GM08714 (cell line): ENCODE measurements at regions not wholly inside any gene's neighbourhood (a gene's known extent, or its start where the extent isn't known, plus 50 kb on each side); places are given as distances from the start of the nearest gene placed in this dataset.

Source experiments
- H3K4me3 ChIP-seq: fragments of 200-500 bp; sonication (Bioruptor generic); 2 replicates; pipeline ENCODE4 v1.5.1; 2014; ENCODE audit warnings: mild to moderate bottlenecking, low read length, inconsistent platforms
- ZNF274 ChIP-seq: IDR thresholded peaks from 2 replicates; pipeline ENCODE4 v1.6.1; 2012; ENCODE audit warnings: mild to moderate bottlenecking, low read depth, low read length

GRCh38 chr22:27128461-27129085 lies 471.2 kb downstream of the MIAT start:
- no peak for TF ChIP-seq ZNF274
- no peak overlapping the region for H3K4me3 ChIP-seq

GRCh38 chr22:27129266-27129665 lies 471.9 kb downstream of the MIAT start:
- no peak for TF ChIP-seq ZNF274
- H3K4me3 ChIP-seq: no peak overlapping the region

- TF ChIP-seq ZNF274: no peak
- no peak overlapping the region for H3K4me3 ChIP-seq
These were observed 473.5 kb downstream of the MIAT start for GRCh38 chr22:27130906-27131305.

- no peak overlapping the region for H3K4me3 ChIP-seq
- no peak for TF ChIP-seq ZNF274
These were observed 474.0 kb downstream of the MIAT start for GRCh38 chr22:27131346-27131745.

GRCh38 chr22:27132400-27132799 lies 475.0 kb downstream of the MIAT start:
- no peak for TF ChIP-seq ZNF274
- no peak overlapping the region for H3K4me3 ChIP-seq

- no peak for TF ChIP-seq ZNF274
- H3K4me3 ChIP-seq: no peak overlapping the region
These were observed 475.6 kb downstream of the MIAT start for GRCh38 chr22:27133019-27133431.

GRCh38 chr22:27133681-27134314 lies 476.4 kb downstream of the MIAT start:
- no peak overlapping the region for H3K4me3 ChIP-seq
- TF ChIP-seq ZNF274: no peak

- TF ChIP-seq ZNF274: no peak
- H3K4me3 ChIP-seq: no peak overlapping the region
These were observed 476.9 kb downstream of the MIAT start for GRCh38 chr22:27134315-27134701.

GRCh38 chr22:27135031-27135981 lies 477.9 kb downstream of the MIAT start:
- no peak for TF ChIP-seq ZNF274
- no peak overlapping the region for H3K4me3 ChIP-seq

- H3K4me3 ChIP-seq: no peak overlapping the region
- no peak for TF ChIP-seq ZNF274
These were observed 479.2 kb downstream of the MIAT start for GRCh38 chr22:27136596-27136995.

- TF ChIP-seq ZNF274: no peak
- no peak overlapping the region for H3K4me3 ChIP-seq
These were observed 480.5 kb downstream of the MIAT start for GRCh38 chr22:27137871-27138337.

- no peak for TF ChIP-seq ZNF274
These were observed 481.1 kb downstream of the MIAT start for GRCh38 chr22:27138471-27138870.

GRCh38 chr22:27139935-27140511 lies 482.6 kb downstream of the MIAT start:
- no peak for TF ChIP-seq ZNF274

More at GRCh38 chr22:27138471-27138870, 481.1 kb downstream of the MIAT start:
- no peak overlapping the region for H3K4me3 ChIP-seq

GRCh38 chr22:27142286-27142685 lies 484.9 kb downstream of the MIAT start:
- TF ChIP-seq ZNF274: no peak
- H3K4me3 ChIP-seq: no peak overlapping the region

More at GRCh38 chr22:27139935-27140511, 482.6 kb downstream of the MIAT start:
- no peak overlapping the region for H3K4me3 ChIP-seq
